ENCODE measurements at regions not wholly inside any gene's neighbourhood (a gene's known extent, or its start where the extent isn't known, plus 50 kb on each side); places are given as distances from the start of the nearest gene placed in this dataset.

- Histone ChIP-seq H3K36me3 (ENCODE audit: control insufficient read depth in 2 of 2, extremely low read depth in 1 of 2, insufficient read depth in 1 of 2, low read length in 1 of 2) (no peaks in the 10 kb centered on the region), H3K27ac (ENCODE audit: low read length) (no peak overlapping the region), H3K4me3 (ENCODE audit: control insufficient read depth in 1 of 2, extremely low read depth in 1 of 2, low read length in 1 of 2) (no peak overlapping the region), H3K9me3 (no peaks in the 10 kb centered on the region), H3K4me1 (ENCODE audit: control insufficient read depth in 1 of 2, extremely low read depth in 1 of 2, insufficient read depth in 2 of 2, low read length in 2 of 2) (no peaks in the 10 kb centered on the region), H3K27me3 (replicated peaks in 1 of 2; ENCODE audit: control insufficient read depth in 2 of 2, extremely low read depth in 1 of 2, insufficient read depth in 2 of 2, low read length in 1 of 2) (peaks cover 0 to 4% of the 10 kb centered on the region in 2 experiments)
- H3K36me3 Mint-ChIP-seq: no peaks in the 10 kb centered on the region
- no peak overlapping the region for H3K27ac Mint-ChIP-seq
- H3K4me3 Mint-ChIP-seq: no peak overlapping the region
- 90% methylated on average over 6 of the region's 7 CpGs for WGBS (ENCODE audit: insufficient coverage)
- H3K27me3 Mint-ChIP-seq: peaks cover 16 to 29% of the 10 kb centered on the region in 2 donors
- ChIA-PET CTCF (interaction anchor here (0.6 kb wide), 2 partner anchors 13 to 51 kb away, joined by 3 to 5 read pairs; no protein-coding TSS in a partner anchor), POLR2A (no interaction called here)
- no peak for DNase-seq
- H3K4me1 Mint-ChIP-seq: no peaks in the 10 kb centered on the region
- no peak for ATAC-seq (replicated peaks in 1 of 4)
- peaks cover 0 to 7% (median 0%) of the 10 kb centered on the region in 3 donors for H3K9me3 Mint-ChIP-seq
Observed at GRCh38 chr13:26888632-26889031, 128.0 kb upstream of the GPR12 start.

- no CpG with 5 or more reads among the region's 3 CpGs for whole genome bisulfite sequencing (ENCODE audit: insufficient coverage)
- H3K9me3 ChIP-seq: no peaks in the 10 kb centered on the region
- H3K27me3 ChIP-seq (replicated peaks in 1 of 2; ENCODE audit: control insufficient read depth in 2 of 2, extremely low read depth in 1 of 2, insufficient read depth in 2 of 2, low read length in 1 of 2): peaks cover 0 to 10% of the 10 kb centered on the region in 2 experiments
- H3K36me3 Mint-ChIP-seq: no peaks in the 10 kb centered on the region
- DNase-seq (no peak), ATAC-seq (replicated peaks in 1 of 4) (no peak)
- H3K4me1 Mint-ChIP-seq: no peaks in the 10 kb centered on the region
- H3K36me3 ChIP-seq (ENCODE audit: control insufficient read depth in 2 of 2, extremely low read depth in 1 of 2, insufficient read depth in 1 of 2, low read length in 1 of 2): no peaks in the 10 kb centered on the region
- peaks cover 16 to 29% of the 10 kb centered on the region in 2 donors for H3K27me3 Mint-ChIP-seq
- no peak overlapping the region for H3K27ac ChIP-seq (ENCODE audit: low read length)
- H3K4me3 ChIP-seq (ENCODE audit: control insufficient read depth in 1 of 2, extremely low read depth in 1 of 2, low read length in 1 of 2): no peak overlapping the region
- H3K27ac Mint-ChIP-seq: no peak overlapping the region
- ChIA-PET POLR2A (no interaction called here), CTCF (no interaction called here)
- H3K4me3 Mint-ChIP-seq: no peak overlapping the region
- H3K4me1 ChIP-seq (ENCODE audit: control insufficient read depth in 1 of 2, extremely low read depth in 1 of 2, insufficient read depth in 2 of 2, low read length in 2 of 2): no peaks in the 10 kb centered on the region
- peaks cover 0 to 7% (median 0%) of the 10 kb centered on the region in 3 donors for H3K9me3 Mint-ChIP-seq
Observed at GRCh38 chr13:26887594-26887993, 127.0 kb upstream of the GPR12 start.

GRCh38 chr13:26883613-26884257 lies 123.1 kb upstream of the GPR12 start:
- Histone ChIP-seq H3K4me1 (ENCODE audit: control insufficient read depth in 1 of 2, extremely low read depth in 1 of 2, insufficient read depth in 2 of 2, low read length in 2 of 2) (no peaks in the 10 kb centered on the region), H3K27ac (ENCODE audit: low read length) (no peak overlapping the region), H3K36me3 (ENCODE audit: control insufficient read depth in 2 of 2, extremely low read depth in 1 of 2, insufficient read depth in 1 of 2, low read length in 1 of 2) (no peaks in the 10 kb centered on the region), H3K27me3 (replicated peaks in 1 of 2; ENCODE audit: control insufficient read depth in 2 of 2, extremely low read depth in 1 of 2, insufficient read depth in 2 of 2, low read length in 1 of 2) (peaks cover 0 to 17% of the 10 kb centered on the region in 2 experiments), H3K9me3 (no peaks in the 10 kb centered on the region), H3K4me3 (ENCODE audit: control insufficient read depth in 1 of 2, extremely low read depth in 1 of 2, low read length in 1 of 2) (no peak overlapping the region)
- no peak for ATAC-seq (replicated peaks in 1 of 4)
- H3K4me1 Mint-ChIP-seq: no peaks in the 10 kb centered on the region
- 25% methylated on average over 1 of the region's 3 CpGs for WGBS (ENCODE audit: insufficient coverage)
- peaks cover 0 to 7% (median 0%) of the 10 kb centered on the region in 3 donors for H3K9me3 Mint-ChIP-seq
- ChIA-PET CTCF (no interaction called here), POLR2A (no interaction called here)
- no peak overlapping the region for H3K27ac Mint-ChIP-seq
- H3K4me3 Mint-ChIP-seq: no peak overlapping the region
- no peak for DNase-seq
- peaks cover 18 to 26% of the 10 kb centered on the region in 2 donors for H3K27me3 Mint-ChIP-seq
- no peaks in the 10 kb centered on the region for H3K36me3 Mint-ChIP-seq

- H3K4me3 ChIP-seq (ENCODE audit: control insufficient read depth in 1 of 2, extremely low read depth in 1 of 2, low read length in 1 of 2): no peak overlapping the region
- peaks cover 0 to 11% (median 5%) of the 10 kb centered on the region in 3 donors for H3K9me3 Mint-ChIP-seq
- H3K9me3 ChIP-seq: no peaks in the 10 kb centered on the region
- peaks cover 0 to 20% of the 10 kb centered on the region in 2 experiments for H3K27me3 ChIP-seq (replicated peaks in 1 of 2; ENCODE audit: control insufficient read depth in 2 of 2, extremely low read depth in 1 of 2, insufficient read depth in 2 of 2, low read length in 1 of 2)
- DNase-seq: no peak
- no peaks in the 10 kb centered on the region for H3K36me3 ChIP-seq (ENCODE audit: control insufficient read depth in 2 of 2, extremely low read depth in 1 of 2, insufficient read depth in 1 of 2, low read length in 1 of 2)
- no peaks in the 10 kb centered on the region for H3K4me1 ChIP-seq (ENCODE audit: control insufficient read depth in 1 of 2, extremely low read depth in 1 of 2, insufficient read depth in 2 of 2, low read length in 2 of 2)
- 83% methylated on average over 7 of the region's 7 CpGs for WGBS (ENCODE audit: insufficient coverage)
- no peak overlapping the region for H3K27ac Mint-ChIP-seq
- no peak overlapping the region for H3K4me3 Mint-ChIP-seq
- ATAC-seq (replicated peaks in 1 of 4): no peak
- peaks cover 18 to 20% of the 10 kb centered on the region in 2 donors for H3K27me3 Mint-ChIP-seq
- H3K4me1 Mint-ChIP-seq: no peaks in the 10 kb centered on the region
- H3K27ac ChIP-seq (ENCODE audit: low read length): no peak overlapping the region
- ChIA-PET CTCF (no interaction called here), POLR2A (no interaction called here)
- no peaks in the 10 kb centered on the region for H3K36me3 Mint-ChIP-seq
Observed at GRCh38 chr13:26882731-26883130, 122.1 kb upstream of the GPR12 start.

GRCh38 chr13:26881154-26881553 lies 120.6 kb upstream of the GPR12 start:
- peaks cover 5 to 19% (median 15%) of the 10 kb centered on the region in 3 donors for H3K9me3 Mint-ChIP-seq
- no peaks in the 10 kb centered on the region for H3K4me1 Mint-ChIP-seq
- no peak for DNase-seq
- no peak overlapping the region for H3K27ac ChIP-seq (ENCODE audit: low read length)
- no peaks in the 10 kb centered on the region for H3K9me3 ChIP-seq
- H3K27ac Mint-ChIP-seq: no peak overlapping the region
- no peaks in the 10 kb centered on the region for H3K4me1 ChIP-seq (ENCODE audit: control insufficient read depth in 1 of 2, extremely low read depth in 1 of 2, insufficient read depth in 2 of 2, low read length in 2 of 2)
- H3K4me3 Mint-ChIP-seq: no peak overlapping the region
- CTCF ChIA-PET: interaction anchor here in 1 of 2 donors (0.6 kb wide), 1 partner anchor 190 kb away, joined by 3 read pairs; no protein-coding TSS in a partner anchor
- peaks cover 0 to 20% of the 10 kb centered on the region in 2 experiments for H3K27me3 ChIP-seq (replicated peaks in 1 of 2; ENCODE audit: control insufficient read depth in 2 of 2, extremely low read depth in 1 of 2, insufficient read depth in 2 of 2, low read length in 1 of 2)
- POLR2A ChIA-PET: no interaction called here
- H3K36me3 Mint-ChIP-seq: no peaks in the 10 kb centered on the region
- peaks cover 11 to 15% of the 10 kb centered on the region in 2 donors for H3K27me3 Mint-ChIP-seq
- 100% methylated on average over 1 of the region's 6 CpGs for WGBS (ENCODE audit: insufficient coverage)
- no peaks in the 10 kb centered on the region for H3K36me3 ChIP-seq (ENCODE audit: control insufficient read depth in 2 of 2, extremely low read depth in 1 of 2, insufficient read depth in 1 of 2, low read length in 1 of 2)
- no peak for ATAC-seq (replicated peaks in 1 of 4)
- no peak overlapping the region for H3K4me3 ChIP-seq (ENCODE audit: control insufficient read depth in 1 of 2, extremely low read depth in 1 of 2, low read length in 1 of 2)

GRCh38 chr13:26880735-26881134 lies 120.1 kb upstream of the GPR12 start:
- peaks cover 11% of the 10 kb centered on the region in 2 donors for H3K27me3 Mint-ChIP-seq
- no peak for DNase-seq
- Histone ChIP-seq H3K9me3 (no peaks in the 10 kb centered on the region), H3K4me3 (ENCODE audit: control insufficient read depth in 1 of 2, extremely low read depth in 1 of 2, low read length in 1 of 2) (no peak overlapping the region), H3K27ac (ENCODE audit: low read length) (no peak overlapping the region), H3K36me3 (ENCODE audit: control insufficient read depth in 2 of 2, extremely low read depth in 1 of 2, insufficient read depth in 1 of 2, low read length in 1 of 2) (no peaks in the 10 kb centered on the region), H3K4me1 (ENCODE audit: control insufficient read depth in 1 of 2, extremely low read depth in 1 of 2, insufficient read depth in 2 of 2, low read length in 2 of 2) (no peaks in the 10 kb centered on the region), H3K27me3 (replicated peaks in 1 of 2; ENCODE audit: control insufficient read depth in 2 of 2, extremely low read depth in 1 of 2, insufficient read depth in 2 of 2, low read length in 1 of 2) (peaks cover 0 to 20% of the 10 kb centered on the region in 2 experiments)
- ATAC-seq (replicated peaks in 1 of 4): no peak
- H3K36me3 Mint-ChIP-seq: no peaks in the 10 kb centered on the region
- ChIA-PET CTCF (interaction anchor here in 1 of 2 donors (0.6 kb wide), 1 partner anchor 190 kb away, joined by 3 read pairs; no protein-coding TSS in a partner anchor), POLR2A (no interaction called here)
- H3K4me3 Mint-ChIP-seq: no peak overlapping the region
- peaks cover 7 to 22% (median 18%) of the 10 kb centered on the region in 3 donors for H3K9me3 Mint-ChIP-seq
- no peaks in the 10 kb centered on the region for H3K4me1 Mint-ChIP-seq
- H3K27ac Mint-ChIP-seq: no peak overlapping the region
- 91% methylated on average over 4 of the region's 8 CpGs for WGBS (ENCODE audit: insufficient coverage)
